ENCODE measurements at regions not wholly inside any gene's neighbourhood (a gene's known extent, or its start where the extent isn't known, plus 50 kb on each side); places are given as distances from the start of the nearest gene placed in this dataset.

DNA sequence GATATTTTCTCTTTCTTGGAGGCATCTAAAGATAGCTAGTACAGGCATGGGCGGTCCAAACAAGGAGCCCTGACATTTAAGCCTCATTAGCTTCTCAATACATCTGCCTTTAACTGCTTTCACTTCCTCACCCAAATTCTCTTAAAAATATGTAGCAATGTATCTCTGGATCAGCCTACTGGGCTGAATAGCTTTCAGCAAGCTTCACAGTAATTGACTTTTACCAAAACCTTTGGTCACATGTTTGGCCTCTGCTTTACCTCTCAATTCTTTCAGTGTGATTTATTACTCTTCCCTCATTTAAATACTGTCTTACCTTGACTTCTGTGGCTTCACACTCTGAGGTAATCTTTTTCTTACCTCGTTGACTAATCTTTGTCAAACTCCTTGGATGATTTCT, 1618.1 kb downstream of the GRIK2 start:
- TF ChIP-seq, protein P1, sequence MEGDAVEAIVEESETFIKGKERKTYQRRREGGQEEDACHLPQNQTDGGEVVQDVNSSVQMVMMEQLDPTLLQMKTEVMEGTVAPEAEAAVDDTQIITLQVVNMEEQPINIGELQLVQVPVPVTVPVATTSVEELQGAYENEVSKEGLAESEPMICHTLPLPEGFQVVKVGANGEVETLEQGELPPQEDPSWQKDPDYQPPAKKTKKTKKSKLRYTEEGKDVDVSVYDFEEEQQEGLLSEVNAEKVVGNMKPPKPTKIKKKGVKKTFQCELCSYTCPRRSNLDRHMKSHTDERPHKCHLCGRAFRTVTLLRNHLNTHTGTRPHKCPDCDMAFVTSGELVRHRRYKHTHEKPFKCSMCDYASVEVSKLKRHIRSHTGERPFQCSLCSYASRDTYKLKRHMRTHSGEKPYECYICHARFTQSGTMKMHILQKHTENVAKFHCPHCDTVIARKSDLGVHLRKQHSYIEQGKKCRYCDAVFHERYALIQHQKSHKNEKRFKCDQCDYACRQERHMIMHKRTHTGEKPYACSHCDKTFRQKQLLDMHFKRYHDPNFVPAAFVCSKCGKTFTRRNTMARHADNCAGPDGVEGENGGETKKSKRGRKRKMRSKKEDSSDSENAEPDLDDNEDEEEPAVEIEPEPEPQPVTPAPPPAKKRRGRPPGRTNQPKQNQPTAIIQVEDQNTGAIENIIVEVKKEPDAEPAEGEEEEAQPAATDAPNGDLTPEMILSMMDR (IDR thresholded peaks at IDR 0.05; ENCODE audit: control extremely low read depth, extremely low read depth): no peak
- 55 to 73% methylated on average over 2 of the region's 2 CpGs for WGBS, 2 donors
- no peaks in the 10 kb centered on the region for H3K36me3 ChIP-seq (ENCODE audit: control insufficient read depth in 4 of 4, insufficient read depth in 4 of 4, low read length in 4 of 4)
- H3K4me1 ChIP-seq (ENCODE audit: control insufficient read depth in 5 of 5, insufficient read depth in 5 of 5, low read length in 5 of 5): no peaks in the 10 kb centered on the region
- no peak overlapping the region for H3K4me3 ChIP-seq
- H3K27ac ChIP-seq (ENCODE audit: low read depth in 1 of 2, low read length in 1 of 2): no peak overlapping the region
- no peak for ATAC-seq (ENCODE audit: insufficient read depth, low FRiP score)
- no peaks in the 10 kb centered on the region for H3K27me3 ChIP-seq (ENCODE audit: control insufficient read depth in 3 of 3, insufficient read depth in 3 of 3, low read length in 2 of 3)
- H3K9ac ChIP-seq (ENCODE audit: insufficient read depth in 1 of 2, low read length in 2 of 2): no peak overlapping the region
- DNase-seq: no peak
- no peaks in the 10 kb centered on the region for H3K9me3 ChIP-seq (ENCODE audit: control insufficient read depth in 4 of 4, insufficient read depth in 3 of 4, low read length in 3 of 4)

DNA sequence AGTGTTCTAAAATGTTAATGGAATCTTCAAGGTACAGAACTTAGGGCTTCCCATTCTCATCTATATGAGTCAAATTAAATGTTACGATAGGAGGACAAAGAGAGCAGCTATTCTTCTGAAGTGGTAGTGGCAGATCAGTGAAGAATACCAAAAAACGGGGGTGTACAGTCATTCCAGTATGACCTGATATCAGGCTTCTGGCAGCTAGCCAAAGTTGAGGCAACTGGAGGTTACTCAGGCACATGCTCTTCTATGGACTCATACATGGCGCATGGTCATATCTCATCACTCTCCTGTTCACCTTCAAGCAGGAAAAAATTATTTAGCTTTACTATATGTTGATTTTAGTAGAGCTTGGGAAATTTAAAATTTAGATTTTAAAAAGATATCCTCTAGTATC, 1608.8 kb downstream of the GRIK2 start:
- Histone ChIP-seq H3K9me3 (ENCODE audit: control insufficient read depth in 4 of 4, insufficient read depth in 3 of 4, low read length in 3 of 4) (no peaks in the 10 kb centered on the region), H3K4me3 (no peak overlapping the region), H3K9ac (ENCODE audit: insufficient read depth in 1 of 2, low read length in 2 of 2) (no peak overlapping the region), H3K27me3 (ENCODE audit: control insufficient read depth in 3 of 3, insufficient read depth in 3 of 3, low read length in 2 of 3) (no peaks in the 10 kb centered on the region), H3K4me1 (ENCODE audit: control insufficient read depth in 5 of 5, insufficient read depth in 5 of 5, low read length in 5 of 5) (no peaks in the 10 kb centered on the region), H3K27ac (ENCODE audit: low read depth in 1 of 2, low read length in 1 of 2) (no peak overlapping the region), H3K36me3 (ENCODE audit: control insufficient read depth in 4 of 4, insufficient read depth in 4 of 4, low read length in 4 of 4) (no peaks in the 10 kb centered on the region)
- DNase-seq: no peak
- TF ChIP-seq, protein P1 (IDR thresholded peaks at IDR 0.05; ENCODE audit: control extremely low read depth, extremely low read depth): no peak
- whole genome bisulfite sequencing, 2 donors: 74 to 83% methylated on average over 3 of the region's 3 CpGs
- no peak for ATAC-seq (ENCODE audit: insufficient read depth, low FRiP score)

DNA sequence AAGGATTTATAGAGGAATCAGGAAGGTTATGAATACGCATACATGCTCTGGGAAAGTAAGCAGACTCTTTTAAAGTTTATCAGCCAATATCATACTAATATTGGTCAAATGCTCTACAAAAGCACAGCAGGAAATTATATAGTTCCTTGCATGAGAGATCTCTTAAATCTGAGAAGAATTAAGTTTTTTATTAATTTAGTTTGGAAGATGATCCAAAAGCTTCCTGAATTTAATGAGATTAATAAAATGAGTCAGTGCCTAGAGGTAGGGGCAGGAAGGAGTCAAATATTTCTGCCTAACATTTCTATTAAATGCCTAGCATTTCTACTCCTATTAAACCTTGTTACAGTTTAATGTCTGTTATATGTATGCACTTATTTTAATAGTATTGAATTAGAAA, 1608.2 kb downstream of the GRIK2 start:
- no peaks in the 10 kb centered on the region for H3K36me3 ChIP-seq (ENCODE audit: control insufficient read depth in 4 of 4, insufficient read depth in 4 of 4, low read length in 4 of 4)
- 82 to 89% methylated on average over 1 of the region's 1 CpG for WGBS, 2 donors

DNA sequence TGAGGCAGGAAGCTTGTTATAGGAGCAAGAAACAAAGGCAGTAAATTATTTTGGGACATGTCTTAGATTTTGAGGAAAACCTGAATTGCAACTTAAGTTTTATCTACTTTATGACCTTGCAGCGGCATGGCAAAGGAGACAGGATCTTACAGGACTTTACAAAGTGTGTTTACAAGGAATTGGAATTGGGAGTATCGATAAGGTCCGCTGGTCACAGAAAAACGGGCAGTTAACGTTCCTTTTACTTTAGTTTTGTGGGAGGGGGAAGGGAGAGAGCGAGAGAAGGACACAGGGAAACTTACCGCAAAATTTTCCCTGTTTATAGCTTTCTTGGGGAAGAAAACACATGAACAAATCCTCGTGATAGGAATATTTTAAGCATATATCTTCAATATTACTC, 1607.2 kb downstream of the GRIK2 start:
- Histone ChIP-seq H3K36me3 (ENCODE audit: control insufficient read depth in 4 of 4, insufficient read depth in 4 of 4, low read length in 4 of 4) (no peaks in the 10 kb centered on the region), H3K27me3 (ENCODE audit: control insufficient read depth in 3 of 3, insufficient read depth in 3 of 3, low read length in 2 of 3) (no peaks in the 10 kb centered on the region), H3K27ac (ENCODE audit: low read depth in 1 of 2, low read length in 1 of 2) (no peak overlapping the region), H3K4me3 (no peak overlapping the region), H3K9me3 (ENCODE audit: control insufficient read depth in 4 of 4, insufficient read depth in 3 of 4, low read length in 3 of 4) (no peaks in the 10 kb centered on the region), H3K4me1 (ENCODE audit: control insufficient read depth in 5 of 5, insufficient read depth in 5 of 5, low read length in 5 of 5) (no peaks in the 10 kb centered on the region), H3K9ac (ENCODE audit: insufficient read depth in 1 of 2, low read length in 2 of 2) (no peak overlapping the region)
- ATAC-seq (ENCODE audit: insufficient read depth, low FRiP score): no peak
- 32 to 35% methylated on average over 8 of the region's 8 CpGs for WGBS, 2 donors
- DNase-seq: no peak
- TF ChIP-seq, protein P1 (IDR thresholded peaks at IDR 0.05; ENCODE audit: control extremely low read depth, extremely low read depth): no peak

More for the DNA sequence above, 1608.2 kb downstream of the GRIK2 start:
- H3K9ac ChIP-seq (ENCODE audit: insufficient read depth in 1 of 2, low read length in 2 of 2): no peak overlapping the region
- no peak overlapping the region for H3K4me3 ChIP-seq
- no peaks in the 10 kb centered on the region for H3K4me1 ChIP-seq (ENCODE audit: control insufficient read depth in 5 of 5, insufficient read depth in 5 of 5, low read length in 5 of 5)
- H3K27me3 ChIP-seq (ENCODE audit: control insufficient read depth in 3 of 3, insufficient read depth in 3 of 3, low read length in 2 of 3): no peaks in the 10 kb centered on the region
- no peak overlapping the region for H3K27ac ChIP-seq (ENCODE audit: low read depth in 1 of 2, low read length in 1 of 2)
- DNase-seq (no peak), ATAC-seq (ENCODE audit: insufficient read depth, low FRiP score) (no peak)
- TF ChIP-seq, protein P1 (IDR thresholded peaks at IDR 0.05; ENCODE audit: control extremely low read depth, extremely low read depth): no peak
- H3K9me3 ChIP-seq (ENCODE audit: control insufficient read depth in 4 of 4, insufficient read depth in 3 of 4, low read length in 3 of 4): no peaks in the 10 kb centered on the region
